ENCODE measurements at regions not wholly inside any gene's neighbourhood (a gene's known extent, or its start where the extent isn't known, plus 50 kb on each side); places are given as distances from the start of the nearest gene placed in this dataset.

- peaks cover 0 to 35% (median 13%) of the 10 kb centered on the region in 11 experiments; a peak in 14 of 22 replicates for H3K9me3 ChIP-seq (replicated peaks in 1 of 11)
- no peak for TF ChIP-seq Cebpa-rat (IDR thresholded peaks at IDR 0.05)
- H3K27me3 ChIP-seq, result no peaks in the 10 kb centered on the region
- H3K27ac ChIP-seq, result no peak overlapping the region
- H3K36me3 ChIP-seq, result no peaks in the 10 kb centered on the region
- H3K9ac ChIP-seq, result no peak overlapping the region
- H3K4me3 ChIP-seq, result no peak overlapping the region
- no peaks in the 10 kb centered on the region for H4K20me1 ChIP-seq
- peaks cover 21 to 51% (median 26%) of the 10 kb centered on the region in 10 experiments for H3K4me1 ChIP-seq
- H3K4me2 ChIP-seq, result peak overlapping the region in 10 of 11 experiments; percentile 2 to 55 (median 35); a peak in 13 of 22 replicates
These were observed 219.8 kb upstream of the MAP3K1 start for GRCh38 chr5:56595566-56595965.

GRCh38 chr5:56594792-56595191, 220.6 kb upstream of the MAP3K1 start:
- H3K27ac ChIP-seq, result no peak overlapping the region
- TF ChIP-seq Cebpa-rat (IDR thresholded peaks at IDR 0.05), result no peak
- peaks cover 26 to 59% (median 31%) of the 10 kb centered on the region in 10 experiments for H3K4me1 ChIP-seq
- H3K4me3 ChIP-seq, result no peak overlapping the region
- H3K27me3 ChIP-seq, result no peaks in the 10 kb centered on the region
- H3K9ac ChIP-seq, result no peak overlapping the region
- H3K4me2 ChIP-seq, result peak overlapping the region; percentile 8 to 55 (median 35); a peak in 20 of 22 replicates
- no peaks in the 10 kb centered on the region for H4K20me1 ChIP-seq
- no peaks in the 10 kb centered on the region for H3K36me3 ChIP-seq
- peaks cover 0 to 35% (median 13%) of the 10 kb centered on the region in 11 experiments; a peak in 14 of 22 replicates for H3K9me3 ChIP-seq (replicated peaks in 1 of 11)

GRCh38 chr5:56591081-56591480, 224.3 kb upstream of the MAP3K1 start:
- H3K4me1 ChIP-seq, result peaks cover 60 to 86% (median 68%) of the 10 kb centered on the region in 10 experiments
- no peak overlapping the region for H3K4me3 ChIP-seq
- no peaks in the 10 kb centered on the region for H3K27me3 ChIP-seq
- H3K4me2 ChIP-seq, result peak overlapping the region in 4 of 11 experiments; percentile 72 to 88 (median 82); a peak in 7 of 22 replicates
- peaks cover 0 to 19% (median 0%) of the 10 kb centered on the region in 11 experiments; a peak in 3 of 22 replicates for H3K9me3 ChIP-seq (replicated peaks in 1 of 11)
- TF ChIP-seq Cebpa-rat (IDR thresholded peaks at IDR 0.05), result no peak
- H3K36me3 ChIP-seq, result no peaks in the 10 kb centered on the region
- no peak overlapping the region for H3K9ac ChIP-seq
- peak overlapping the region in 5 of 11 experiments; percentile 86 to 93 (median 90); a peak in 6 of 22 replicates for H3K27ac ChIP-seq
- no peaks in the 10 kb centered on the region for H4K20me1 ChIP-seq

GRCh38 chr5:56589481-56589860, 225.9 kb upstream of the MAP3K1 start:
- Histone ChIP-seq H3K4me3 (peak overlapping the region in 7 of 10 experiments; percentile 1 to 40 (median 28); a peak in 5 of 20 replicates), H3K27ac (peak overlapping the region; percentile 49 to 93 (median 82); a peak in 21 of 22 replicates), H3K4me1 (peaks cover 62 to 84% (median 71%) of the 10 kb centered on the region in 10 experiments), H3K9me3 (replicated peaks in 1 of 11) (peaks cover 3 to 18% (median 6%) of the 10 kb centered on the region in 11 experiments), H3K4me2 (peak overlapping the region; percentile 72 to 90 (median 84)), H3K9ac (peak overlapping the region in 10 of 11 experiments; percentile 51 to 80 (median 66); a peak in 18 of 22 replicates), H4K20me1 (no peaks in the 10 kb centered on the region), H3K36me3 (no peaks in the 10 kb centered on the region), H3K27me3 (no peaks in the 10 kb centered on the region)
- no peak for TF ChIP-seq Cebpa-rat (IDR thresholded peaks at IDR 0.05)

GRCh38 chr5:56588636-56589480, 226.5 kb upstream of the MAP3K1 start:
- TF ChIP-seq Cebpa-rat (IDR thresholded peaks at IDR 0.05), result peak in 6 of 11 experiments; percentile 11 to 93 (median 82); a peak in 9 of 22 replicates
- H3K27me3 ChIP-seq, result no peaks in the 10 kb centered on the region
- peak overlapping the region; percentile 1 to 80 (median 66); a peak in 20 of 22 replicates for H3K9ac ChIP-seq
- peaks cover 65 to 87% (median 73%) of the 10 kb centered on the region in 10 experiments for H3K4me1 ChIP-seq
- H3K4me2 ChIP-seq, result peak overlapping the region; percentile 72 to 90 (median 84)
- H4K20me1 ChIP-seq, result no peaks in the 10 kb centered on the region
- peaks cover 9 to 23% (median 12%) of the 10 kb centered on the region in 11 experiments for H3K9me3 ChIP-seq (replicated peaks in 1 of 11)
- peak overlapping the region; percentile 49 to 93 (median 82); a peak in 21 of 22 replicates for H3K27ac ChIP-seq
- peak overlapping the region in 8 of 10 experiments; percentile 1 to 40 (median 22); a peak in 8 of 20 replicates for H3K4me3 ChIP-seq
- no peaks in the 10 kb centered on the region for H3K36me3 ChIP-seq

GRCh38 chr5:56588131-56588487, 227.2 kb upstream of the MAP3K1 start:
- Histone ChIP-seq H3K4me2 (peak overlapping the region; percentile 72 to 90 (median 84)), H3K27ac (peak overlapping the region; percentile 49 to 93 (median 82); a peak in 21 of 22 replicates), H3K9me3 (replicated peaks in 1 of 11) (peaks cover 13 to 23% (median 18%) of the 10 kb centered on the region in 11 experiments), H3K4me3 (0 out of 20 replicates have a peak overlapping the region, but pooled peaks of 1 of the 10 experiments have one; percentile 40), H3K4me1 (peaks cover 64 to 93% (median 76%) of the 10 kb centered on the region in 10 experiments), H4K20me1 (no peaks in the 10 kb centered on the region), H3K36me3 (no peaks in the 10 kb centered on the region), H3K9ac (peak overlapping the region; percentile 1 to 80 (median 66); a peak in 19 of 22 replicates), H3K27me3 (no peaks in the 10 kb centered on the region)
- TF ChIP-seq Cebpa-rat (IDR thresholded peaks at IDR 0.05), result peak in 4 of 11 experiments; percentile 12 to 48 (median 24); a peak in 1 of 22 replicates

GRCh38 chr5:56587381-56588130, 227.8 kb upstream of the MAP3K1 start:
- no peaks in the 10 kb centered on the region for H3K27me3 ChIP-seq
- H3K27ac ChIP-seq, result peak overlapping the region; percentile 49 to 93 (median 82); a peak in 21 of 22 replicates
- no peaks in the 10 kb centered on the region for H3K36me3 ChIP-seq
- peaks cover 58 to 93% (median 70%) of the 10 kb centered on the region in 10 experiments for H3K4me1 ChIP-seq
- H3K9ac ChIP-seq, result peak overlapping the region in 9 of 11 experiments; percentile 1 to 80 (median 67); a peak in 16 of 22 replicates
- peak overlapping the region; percentile 72 to 90 (median 84) for H3K4me2 ChIP-seq
- no peak overlapping the region for H3K4me3 ChIP-seq
- no peaks in the 10 kb centered on the region for H4K20me1 ChIP-seq
- H3K9me3 ChIP-seq (replicated peaks in 1 of 11), result peaks cover 13 to 26% (median 19%) of the 10 kb centered on the region in 11 experiments
- no peak for TF ChIP-seq Cebpa-rat (IDR thresholded peaks at IDR 0.05)

GRCh38 chr5:56585999-56586691, 229.2 kb upstream of the MAP3K1 start:
- H3K36me3 ChIP-seq, result no peaks in the 10 kb centered on the region
- peak overlapping the region; percentile 20 to 93 (median 71); a peak in 21 of 22 replicates for H3K27ac ChIP-seq

More at GRCh38 chr5:56585999-56586691, 229.2 kb upstream of the MAP3K1 start:
- H3K27me3 ChIP-seq, result no peaks in the 10 kb centered on the region
- no peaks in the 10 kb centered on the region for H4K20me1 ChIP-seq
- peak in 1 of 11 experiments; percentile 66; a peak in 1 of 22 replicates for TF ChIP-seq Cebpa-rat (IDR thresholded peaks at IDR 0.05)
- peak overlapping the region in 3 of 10 experiments; percentile 9 to 20 (median 11); a peak in 5 of 20 replicates for H3K4me3 ChIP-seq
- H3K9me3 ChIP-seq (replicated peaks in 1 of 11), result peaks cover 13 to 36% (median 26%) of the 10 kb centered on the region in 11 experiments
- H3K4me1 ChIP-seq, result peaks cover 55 to 87% (median 69%) of the 10 kb centered on the region in 10 experiments
- H3K4me2 ChIP-seq, result peak overlapping the region; percentile 72 to 88 (median 84)
- H3K9ac ChIP-seq, result peak overlapping the region; percentile 22 to 74 (median 45)
